ENCODE measurements at regions not wholly inside any gene's neighbourhood (a gene's known extent, or its start where the extent isn't known, plus 50 kb on each side); places are given as distances from the start of the nearest gene placed in this dataset.

DNA sequence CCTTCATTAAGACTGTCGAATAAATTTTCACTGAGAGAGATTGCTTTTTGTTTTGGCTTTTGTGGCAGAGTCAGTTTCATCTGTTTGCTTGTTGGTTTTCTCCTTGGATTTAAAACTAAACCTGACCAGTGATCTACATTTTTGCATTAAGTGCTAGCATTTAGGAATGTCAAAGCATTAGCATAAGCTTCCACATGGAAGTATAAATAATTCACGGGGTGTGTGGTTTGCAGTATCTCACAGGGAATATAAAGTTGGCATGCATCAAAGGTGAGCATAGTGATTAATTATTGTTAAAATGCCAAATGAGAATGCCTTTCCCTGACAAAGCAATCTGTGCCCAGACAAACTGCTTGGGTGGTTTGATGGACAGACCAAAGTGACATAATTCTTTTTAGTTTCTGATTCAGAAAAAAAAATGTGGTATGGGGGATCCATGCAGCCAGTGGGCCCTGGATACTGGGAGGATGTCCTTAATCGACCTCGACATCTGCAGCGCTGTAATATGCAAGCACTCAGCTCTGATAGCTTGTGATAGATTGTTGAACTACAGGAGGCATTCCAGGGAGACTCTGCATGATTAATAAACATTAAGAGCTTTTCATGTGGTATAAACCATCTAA lies 339.3 kb upstream of the POM121L12 start:
- TF ChIP-seq, protein P1, sequence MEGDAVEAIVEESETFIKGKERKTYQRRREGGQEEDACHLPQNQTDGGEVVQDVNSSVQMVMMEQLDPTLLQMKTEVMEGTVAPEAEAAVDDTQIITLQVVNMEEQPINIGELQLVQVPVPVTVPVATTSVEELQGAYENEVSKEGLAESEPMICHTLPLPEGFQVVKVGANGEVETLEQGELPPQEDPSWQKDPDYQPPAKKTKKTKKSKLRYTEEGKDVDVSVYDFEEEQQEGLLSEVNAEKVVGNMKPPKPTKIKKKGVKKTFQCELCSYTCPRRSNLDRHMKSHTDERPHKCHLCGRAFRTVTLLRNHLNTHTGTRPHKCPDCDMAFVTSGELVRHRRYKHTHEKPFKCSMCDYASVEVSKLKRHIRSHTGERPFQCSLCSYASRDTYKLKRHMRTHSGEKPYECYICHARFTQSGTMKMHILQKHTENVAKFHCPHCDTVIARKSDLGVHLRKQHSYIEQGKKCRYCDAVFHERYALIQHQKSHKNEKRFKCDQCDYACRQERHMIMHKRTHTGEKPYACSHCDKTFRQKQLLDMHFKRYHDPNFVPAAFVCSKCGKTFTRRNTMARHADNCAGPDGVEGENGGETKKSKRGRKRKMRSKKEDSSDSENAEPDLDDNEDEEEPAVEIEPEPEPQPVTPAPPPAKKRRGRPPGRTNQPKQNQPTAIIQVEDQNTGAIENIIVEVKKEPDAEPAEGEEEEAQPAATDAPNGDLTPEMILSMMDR (IDR thresholded peaks at IDR 0.05; ENCODE audit: extremely low read depth, insufficient read depth, missing control alignments), result no peak
- in situ Hi-C loops (cut with MboI; ENCODE audit: low pct_unique_long_range_greater_than_20kb, low sequenced_read_pairs, unreplicated experiment), result no loop called here
- DNase-seq (ENCODE audit: low spot score), result no peak

DNA sequence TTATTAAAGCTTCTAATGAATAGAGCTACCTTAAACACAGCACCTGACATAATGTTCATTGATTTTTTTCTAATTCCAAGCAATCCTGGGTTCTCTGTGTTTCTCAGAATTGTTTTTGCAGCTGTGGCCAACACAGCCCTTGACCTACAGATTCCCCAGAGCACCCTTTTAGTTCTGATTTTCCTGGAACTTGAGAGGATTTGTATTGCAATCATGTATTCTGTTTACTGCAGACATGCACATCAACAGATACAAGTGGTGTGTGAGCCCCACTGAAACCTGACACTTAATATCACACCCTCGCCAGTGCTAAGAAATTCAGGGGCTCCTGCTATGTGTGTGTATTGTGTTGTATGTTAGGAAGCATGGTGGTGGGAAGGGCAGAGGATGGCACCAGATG lies 344.2 kb upstream of the POM121L12 start:
- DNase-seq (ENCODE audit: low spot score), result no peak

DNA sequence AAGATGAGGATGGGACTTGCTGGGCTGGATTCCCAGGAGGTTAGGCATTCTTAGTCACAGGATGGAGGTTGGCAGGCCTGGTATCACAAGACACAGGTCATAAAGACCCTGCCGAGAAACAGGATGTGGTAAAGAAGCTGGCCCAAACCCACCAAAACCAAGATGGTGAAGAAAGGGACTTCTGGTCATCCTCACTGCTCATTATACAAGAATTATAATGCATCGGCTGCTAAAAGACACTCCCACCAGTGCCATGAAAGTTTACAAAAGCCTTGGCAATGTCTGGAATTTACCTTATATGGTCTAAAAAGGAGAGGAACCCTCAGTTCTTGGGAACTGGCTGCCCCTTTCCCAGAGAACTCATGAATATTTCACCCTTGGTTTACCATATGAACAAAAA lies 345.5 kb upstream of the POM121L12 start:
- DNase-seq (ENCODE audit: low spot score), result no peak
- TF ChIP-seq, protein P1 (IDR thresholded peaks at IDR 0.05; ENCODE audit: extremely low read depth, insufficient read depth, missing control alignments), result no peak
- in situ Hi-C loops (cut with MboI; ENCODE audit: low pct_unique_long_range_greater_than_20kb, low sequenced_read_pairs, unreplicated experiment), result no loop called here

More for the DNA sequence above, 344.2 kb upstream of the POM121L12 start:
- in situ Hi-C loops (cut with MboI; ENCODE audit: low pct_unique_long_range_greater_than_20kb, low sequenced_read_pairs, unreplicated experiment), result no loop called here
- TF ChIP-seq, protein P1 (IDR thresholded peaks at IDR 0.05; ENCODE audit: extremely low read depth, insufficient read depth, missing control alignments), result no peak

DNA sequence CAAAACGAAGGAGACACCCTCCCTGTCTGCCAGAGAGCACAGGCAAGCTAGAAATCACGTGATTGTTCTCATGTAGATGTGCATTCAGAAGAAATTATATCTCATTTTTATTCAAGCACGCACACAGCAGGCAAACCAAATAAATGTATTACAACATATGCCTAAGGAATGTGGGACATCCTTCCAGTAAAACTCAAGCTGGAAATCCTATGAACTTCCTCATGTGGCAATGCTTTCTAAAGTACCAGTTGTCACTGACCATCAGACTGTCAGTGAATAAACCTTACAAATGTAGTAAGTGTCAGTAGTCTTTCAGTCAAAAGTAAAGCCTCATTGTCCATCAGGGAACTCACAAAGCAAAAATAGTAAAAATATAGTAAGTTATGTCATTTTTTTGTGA lies 350.1 kb upstream of the POM121L12 start:
- DNase-seq (ENCODE audit: low spot score), result no peak
- TF ChIP-seq, protein P1 (IDR thresholded peaks at IDR 0.05; ENCODE audit: extremely low read depth, insufficient read depth, missing control alignments), result no peak
- in situ Hi-C loops (cut with MboI; ENCODE audit: low pct_unique_long_range_greater_than_20kb, low sequenced_read_pairs, unreplicated experiment), result no loop called here

- no peak for DNase-seq (ENCODE audit: low spot score)
- TF ChIP-seq, protein P1 (IDR thresholded peaks at IDR 0.05; ENCODE audit: extremely low read depth, insufficient read depth, missing control alignments), result no peak
- in situ Hi-C loops (cut with MboI; ENCODE audit: low pct_unique_long_range_greater_than_20kb, low sequenced_read_pairs, unreplicated experiment), result no loop called here
These were observed 351.0 kb upstream of the POM121L12 start for GRCh38 chr7:52684388-52684787.

DNA sequence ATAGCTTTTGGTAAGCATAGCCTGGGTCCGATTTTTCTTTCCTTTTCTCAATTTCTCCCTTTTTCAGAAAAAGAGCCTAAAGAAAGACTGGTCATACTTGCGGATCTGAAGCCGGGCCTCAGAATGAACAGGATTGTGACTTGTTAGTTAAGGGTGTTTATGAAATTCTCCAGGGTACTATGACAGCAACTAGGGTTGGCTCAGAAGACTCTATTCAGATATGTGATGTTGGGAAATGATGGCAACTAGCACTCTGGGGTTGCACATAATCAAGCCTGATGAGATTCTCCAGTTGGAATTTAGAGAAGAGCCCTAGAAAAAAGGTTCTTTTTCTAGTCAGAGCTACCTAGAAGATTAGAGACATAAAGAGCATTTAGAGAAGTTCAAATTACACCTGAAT lies 352.4 kb upstream of the POM121L12 start:
- DNase-seq (ENCODE audit: low spot score), result no peak
- in situ Hi-C loops (cut with MboI; ENCODE audit: low pct_unique_long_range_greater_than_20kb, low sequenced_read_pairs, unreplicated experiment), result no loop called here
- TF ChIP-seq, protein P1 (IDR thresholded peaks at IDR 0.05; ENCODE audit: extremely low read depth, insufficient read depth, missing control alignments), result no peak
